PC-9 (cell line): ENCODE measurements at regions not wholly inside any gene's neighbourhood (a gene's known extent, or its start where the extent isn't known, plus 50 kb on each side); places are given as distances from the start of the nearest gene placed in this dataset.

ENCODE experiments used
- BruUV-seq: library from RNA; stranded (reverse); fragments of 400-500 nt; replicated peaks from 2 replicates; lab custom pipeline; 2021; lab: Mats Ljungman, UMichigan
- CTCF ChIA-PET: fragments of 300-600 bp; sonication (Branson Sonifier 250); formaldehyde crosslinking; loops from one replicate; lab custom pipeline; 2022; ENCODE audit warnings: antibody characterized with exemption; lab: Charles Lee
- POLR2A ChIA-PET: fragments of 300-600 bp; sonication (Branson Sonifier 250); formaldehyde crosslinking; loops from one replicate; lab custom pipeline; 2022; ENCODE audit warnings: antibody characterized with exemption; ENCODE audit not compliant: unreplicated experiment; lab: Charles Lee
- DNase-seq, 2 experiments: peaks; one replicate each; pipeline versions ENCODE4 v3.0.0 to v3.0.0-alpha.2; 2015 to 2022; ENCODE audit warnings: mixed read lengths in 1 of 2
- H2AFZ ChIP-seq: fragments of 200-600 bp; sonication (generic); 2 replicates; pipeline ENCODE4 v1.8.1; 2017; ENCODE audit warnings: antibody characterized with exemption
- H3F3A ChIP-seq: fragments of 200-600 bp; sonication (generic); 2 replicates; pipeline ENCODE4 v1.8.1; 2017; ENCODE audit warnings: antibody characterized with exemption, mild to moderate bottlenecking, low read depth; ENCODE audit not compliant: insufficient read depth
- H3K27ac ChIP-seq: fragments of 200-600 bp; sonication (generic); 2 replicates; pipeline ENCODE4 v1.6.1; 2016; ENCODE audit warnings: mixed run types
- H3K27me3 ChIP-seq: fragments of 200-600 bp; sonication (generic); 2 replicates; pipeline ENCODE4 v1.6.1; 2016; ENCODE audit warnings: low read depth, mixed run types; ENCODE audit not compliant: insufficient read depth
- H3K36me3 ChIP-seq: fragments of 200-600 bp; sonication (generic); 2 replicates; pipeline ENCODE4 v1.6.1; 2016; ENCODE audit warnings: low read depth, mixed run types
- H3K4me1 ChIP-seq: fragments of 200-600 bp; sonication (generic); replicated peaks from 2 replicates; pipeline ENCODE4 v1.6.1; 2016; ENCODE audit warnings: mixed run types; ENCODE audit not compliant: insufficient read depth
- H3K4me2 ChIP-seq: fragments of 200-600 bp; sonication (generic); 2 replicates; pipeline ENCODE4 v1.6.1; 2017; ENCODE audit warnings: mixed run types
- H3K4me3 ChIP-seq: fragments of 200-600 bp; sonication (generic); 2 replicates; pipeline ENCODE4 v1.6.1; 2016; ENCODE audit warnings: mixed run types
- H3K79me2 ChIP-seq: fragments of 200-600 bp; sonication (generic); 2 replicates; pipeline ENCODE4 v1.6.1; 2017; ENCODE audit warnings: low read depth, mixed run types
- H3K9me2 ChIP-seq: fragments of 200-600 bp; sonication (generic); 2 replicates; pipeline ENCODE4 v1.8.1; 2017; ENCODE audit warnings: mild to moderate bottlenecking; ENCODE audit not compliant: insufficient read depth
- H3K9me3 ChIP-seq: fragments of 200-600 bp; sonication (generic); 2 replicates; pipeline ENCODE4 v1.8.1; 2016; ENCODE audit warnings: low read depth; ENCODE audit not compliant: insufficient read depth
- H4K20me1 ChIP-seq: fragments of 200-600 bp; sonication (generic); 2 replicates; pipeline ENCODE4 v1.8.1; 2017; ENCODE audit not compliant: insufficient read depth
- CTCF ChIP-seq: fragments of 200-600 bp; sonication (generic); conservative IDR thresholded peaks from 2 replicates; pipeline ENCODE4 v1.6.1; 2017; ENCODE audit warnings: mixed run types, antibody characterized with exemption, mild to moderate bottlenecking, moderate library complexity
- EZH2 ChIP-seq: fragments of 200-600 bp; sonication (generic); IDR thresholded peaks from 2 replicates; pipeline ENCODE4 v1.8.0; 2017; ENCODE audit warnings: antibody characterized with exemption, low read depth
- intact Hi-C: fragments of 100-400 bp; cut with micrococcal nuclease; formaldehyde crosslinking; loops from one replicate; pipeline ENCODE4 v1.10.0; 2022; ENCODE audit not compliant: unreplicated experiment

GRCh38 chr1:103460511-103460910, 65.0 kb upstream of the RNPC3 start:
- intact Hi-C loops: no loop called here
- H3F3A ChIP-seq: no peaks in the 10 kb centered on the region
- no peaks in the 10 kb centered on the region; the same call in 1 of the 2 replicates for H3K9me2 ChIP-seq
- no peaks in the 10 kb centered on the region for H4K20me1 ChIP-seq
- H3K27ac ChIP-seq: no peak overlapping the region
- no peak overlapping the region for H3K4me2 ChIP-seq
- H3K9me3 ChIP-seq: no peaks in the 10 kb centered on the region
- POLR2A ChIA-PET: no interaction called here
- no peak overlapping the region for H2AFZ ChIP-seq
- H3K79me2 ChIP-seq: no peaks in the 10 kb centered on the region
- DNase-seq: no peak
- CTCF ChIA-PET: interaction anchor here (0.6 to 1.2 kb wide), 2 partner anchors 353 to 1940 kb away, joined by 3 read pairs; no protein-coding TSS in a partner anchor
- H3K36me3 ChIP-seq: no peaks in the 10 kb centered on the region
- TF ChIP-seq CTCF (no peak), EZH2 (no peak)
- H3K4me3 ChIP-seq: no peak overlapping the region
- no peaks in the 10 kb centered on the region for H3K4me1 ChIP-seq
- H3K27me3 ChIP-seq: no peaks in the 10 kb centered on the region
- no TSS peak for BruUV-seq

GRCh38 chr1:103459346-103459745, 66.2 kb upstream of the RNPC3 start:
- CTCF ChIA-PET: no interaction called here
- no peak overlapping the region for H3K4me2 ChIP-seq
- H3K9me2 ChIP-seq: no peaks in the 10 kb centered on the region; the same call in 1 of the 2 replicates
- no peaks in the 10 kb centered on the region for H3K9me3 ChIP-seq
- intact Hi-C loops: loop anchor here (10.0 kb wide), 1 partner anchor 355 kb away; the partner anchor contains the start of gene COL11A1
- no peaks in the 10 kb centered on the region for H4K20me1 ChIP-seq
- no peak overlapping the region for H3K27ac ChIP-seq
- no peaks in the 10 kb centered on the region for H3F3A ChIP-seq
- H3K27me3 ChIP-seq: no peaks in the 10 kb centered on the region
- DNase-seq: no peak
- H3K79me2 ChIP-seq: no peaks in the 10 kb centered on the region
- POLR2A ChIA-PET: no interaction called here
- H2AFZ ChIP-seq: no peak overlapping the region
- no peaks in the 10 kb centered on the region for H3K36me3 ChIP-seq
- no peak overlapping the region for H3K4me3 ChIP-seq
- H3K4me1 ChIP-seq: no peaks in the 10 kb centered on the region
- BruUV-seq: no TSS peak
- TF ChIP-seq CTCF (no peak), EZH2 (no peak)

- ChIA-PET CTCF (interaction anchor here (0.7 kb wide), 1 partner anchor 1900 kb away, joined by 3 read pairs; no protein-coding TSS in a partner anchor), POLR2A (no interaction called here)
- Histone ChIP-seq H3K9me2 (no peaks in the 10 kb centered on the region; the same call in 1 of the 2 replicates), H3K4me2 (no peak overlapping the region), H3K27me3 (no peaks in the 10 kb centered on the region), H3K27ac (no peak overlapping the region), H3K4me3 (no peak overlapping the region), H3K4me1 (no peaks in the 10 kb centered on the region), H2AFZ (no peak overlapping the region), H3F3A (no peaks in the 10 kb centered on the region), H3K79me2 (no peaks in the 10 kb centered on the region), H4K20me1 (no peaks in the 10 kb centered on the region), H3K9me3 (no peaks in the 10 kb centered on the region), H3K36me3 (no peaks in the 10 kb centered on the region)
- no peak for TF ChIP-seq EZH2
- no peak for TF ChIP-seq CTCF
- no peak for DNase-seq
- intact Hi-C loops: loop anchor here (10.0 kb wide), 1 partner anchor 353 kb away; the partner anchor contains the start of gene COL11A1
- BruUV-seq: no TSS peak
Observed at GRCh38 chr1:103457886-103458455, 67.5 kb upstream of the RNPC3 start.
